WTC11 (cell line): ENCODE measurements at regions not wholly inside any gene's neighbourhood (a gene's known extent, or its start where the extent isn't known, plus 50 kb on each side); places are given as distances from the start of the nearest gene placed in this dataset.

Source experiments
- ATAC-seq: fragments of 200-7000 bp; cut with Tn5 transposase; 2 replicates; pipeline ENCODE4 v1.10.0; 2021; ENCODE audit warnings: mild to moderate bottlenecking, moderate library complexity
- CTCF ChIA-PET: fragments of 300-600 bp; sonication (Branson Sonifier 250); formaldehyde crosslinking; loops from one replicate; lab custom pipeline; 2021; ENCODE audit warnings: antibody characterized with exemption; lab: Charles Lee
- POLR2A ChIA-PET: fragments of 350-600 bp; sonication (Branson Sonifier 250); formaldehyde crosslinking; loops from one replicate; lab custom pipeline; 2021; ENCODE audit warnings: antibody characterized with exemption; lab: Charles Lee
- DNase-seq: peaks from one replicate; pipeline ENCODE4 v3.0.0; 2021; ENCODE audit warnings: low spot score
- H3K27ac Mint-ChIP-seq: 2 replicates; pipeline ENCODE4 v1.8.0; 2021; ENCODE audit warnings: mixed read lengths
- H3K27me3 Mint-ChIP-seq: 2 replicates; pipeline ENCODE4 v1.8.0; 2021; ENCODE audit warnings: low read depth, mild to moderate bottlenecking, moderate library complexity, mixed read lengths
- H3K36me3 Mint-ChIP-seq: 2 replicates; pipeline ENCODE4 v1.8.0; 2021; ENCODE audit warnings: mixed read lengths
- H3K4me1 Mint-ChIP-seq: 2 replicates; pipeline ENCODE4 v1.8.0; 2022; ENCODE audit warnings: mixed read lengths
- H3K4me3 Mint-ChIP-seq: 2 replicates; pipeline ENCODE4 v1.8.0; 2021; ENCODE audit warnings: mild to moderate bottlenecking, moderate library complexity, mixed read lengths
- H3K9me3 Mint-ChIP-seq: 2 replicates; pipeline ENCODE4 v1.8.0; 2021; ENCODE audit warnings: mixed read lengths
- AR ChIP-seq: fragments of 250-450 bp; sonication (Bioruptor Pico); IDR thresholded peaks from 2 replicates; pipeline ENCODE4 v1.9.0; 2021; ENCODE audit warnings: mild to moderate bottlenecking
- ATF2 ChIP-seq: sonication (generic); formaldehyde crosslinking; IDR thresholded peaks from 2 replicates; pipeline ENCODE4 v1.8.1; 2022; ENCODE audit warnings: low read depth, missing genetic modification reagents, borderline replicate concordance
- ATF3 ChIP-seq: sonication (generic); formaldehyde crosslinking; conservative IDR thresholded peaks from 2 replicates; pipeline ENCODE4 v1.8.1; 2022; ENCODE audit warnings: mild to moderate bottlenecking, missing genetic modification reagents
- ATF6 ChIP-seq: sonication (generic); formaldehyde crosslinking; IDR thresholded peaks from 2 replicates; pipeline ENCODE4 v1.8.1; 2023; ENCODE audit warnings: mild to moderate bottlenecking, missing genetic modification reagents
- CREB1 ChIP-seq: sonication (generic); formaldehyde crosslinking; IDR thresholded peaks from 2 replicates; pipeline ENCODE4 v1.8.0; 2023; ENCODE audit warnings: mild to moderate bottlenecking, missing genetic modification reagents
- CREM ChIP-seq: sonication (generic); formaldehyde crosslinking; IDR thresholded peaks from 2 replicates; pipeline ENCODE4 v1.8.1; 2022; ENCODE audit warnings: mild to moderate bottlenecking, missing genetic modification reagents, moderate library complexity
- E2F1 ChIP-seq: sonication (generic); formaldehyde crosslinking; IDR thresholded peaks from 2 replicates; pipeline ENCODE4 v1.8.0; 2022; ENCODE audit warnings: mild to moderate bottlenecking, missing genetic modification reagents
- E2F4 ChIP-seq: sonication (generic); formaldehyde crosslinking; IDR thresholded peaks from 2 replicates; pipeline ENCODE4 v1.8.1; 2022; ENCODE audit warnings: low read depth, mild to moderate bottlenecking, moderate library complexity, missing genetic modification reagents, borderline replicate concordance
- ESRRA ChIP-seq: sonication (generic); formaldehyde crosslinking; IDR thresholded peaks from 2 replicates; pipeline ENCODE4 v1.8.1; 2022; ENCODE audit warnings: mild to moderate bottlenecking, missing genetic modification reagents, borderline replicate concordance
- ETV6 ChIP-seq: sonication (generic); formaldehyde crosslinking; IDR thresholded peaks from 2 replicates; pipeline ENCODE4 v1.8.1; 2022; ENCODE audit warnings: mild to moderate bottlenecking, missing genetic modification reagents
- JUN ChIP-seq: sonication (generic); formaldehyde crosslinking; IDR thresholded peaks from 2 replicates; pipeline ENCODE4 v1.8.0; 2023; ENCODE audit warnings: mild to moderate bottlenecking, missing genetic modification reagents
- NFYB ChIP-seq: sonication (generic); formaldehyde crosslinking; conservative IDR thresholded peaks from 2 replicates; pipeline ENCODE4 v1.8.0; 2022; ENCODE audit warnings: low read depth, missing genetic modification reagents
- NR1H2 ChIP-seq: sonication (generic); formaldehyde crosslinking; IDR thresholded peaks from 2 replicates; pipeline ENCODE4 v1.9.0; 2021; ENCODE audit warnings: mild to moderate bottlenecking, moderate library complexity, missing genetic modification reagents
- STAT6 ChIP-seq: sonication (generic); formaldehyde crosslinking; conservative IDR thresholded peaks from 2 replicates; pipeline ENCODE4 v1.8.1; 2023; ENCODE audit warnings: mild to moderate bottlenecking, low read depth, missing genetic modification reagents, moderate library complexity
- TEAD1 ChIP-seq: sonication (generic); formaldehyde crosslinking; IDR thresholded peaks from 2 replicates; pipeline ENCODE4 v1.8.0; 2022; ENCODE audit warnings: mild to moderate bottlenecking, missing genetic modification reagents
- TEAD4 ChIP-seq: sonication (generic); formaldehyde crosslinking; IDR thresholded peaks from 2 replicates; pipeline ENCODE4 v1.8.0; 2022; ENCODE audit warnings: mild to moderate bottlenecking, missing genetic modification reagents
- ZNF671 ChIP-seq: fragments of 250-450 bp; sonication (Bioruptor Pico); IDR thresholded peaks from 2 replicates; pipeline ENCODE4 v1.8.0; 2021; ENCODE audit warnings: mild to moderate bottlenecking

GRCh38 chr10:78389419-78389818, 355.8 kb downstream of the RPS24 start (continued):
- TF ChIP-seq ATF6 (CRISPR knock-in tag) (no peak), JUN (CRISPR knock-in tag) (no peak)

GRCh38 chr10:78390051-78390450, 356.4 kb downstream of the RPS24 start:
- no peaks in the 10 kb centered on the region for H3K9me3 Mint-ChIP-seq
- TF ChIP-seq ZNF671 (no peak), CREM (CRISPR knock-in tag) (no peak), ATF2 (CRISPR knock-in tag) (no peak), ATF3 (CRISPR knock-in tag) (no peak), ETV6 (no peak)
- ChIA-PET POLR2A (no interaction called here), CTCF (no interaction called here)
- no peaks in the 10 kb centered on the region for H3K27me3 Mint-ChIP-seq
- no peaks in the 10 kb centered on the region for H3K4me1 Mint-ChIP-seq
- no peak overlapping the region for H3K27ac Mint-ChIP-seq
- DNase-seq: no peak
- no peak overlapping the region for H3K4me3 Mint-ChIP-seq
- no peaks in the 10 kb centered on the region for H3K36me3 Mint-ChIP-seq
- ATAC-seq: no peak

GRCh38 chr10:78390817-78391216, 357.2 kb downstream of the RPS24 start:
- no peaks in the 10 kb centered on the region for H3K36me3 Mint-ChIP-seq
- H3K4me3 Mint-ChIP-seq: no peak overlapping the region
- H3K4me1 Mint-ChIP-seq: no peaks in the 10 kb centered on the region
- no peaks in the 10 kb centered on the region for H3K9me3 Mint-ChIP-seq
- ATAC-seq (no peak), DNase-seq (no peak)
- H3K27me3 Mint-ChIP-seq: no peaks in the 10 kb centered on the region
- POLR2A ChIA-PET: no interaction called here
- H3K27ac Mint-ChIP-seq: no peak overlapping the region
- CTCF ChIA-PET: no interaction called here
- TF ChIP-seq TEAD1 (CRISPR knock-in tag) (no peak), CREB1 (CRISPR knock-in tag) (no peak), E2F1 (no peak), ESRRA (no peak), STAT6 (no peak), TEAD4 (no peak), ATF2 (CRISPR knock-in tag) (no peak), E2F4 (CRISPR knock-in tag) (no peak), NR1H2 (CRISPR knock-in tag) (no peak), AR (CRISPR knock-in tag) (no peak), NFYB (CRISPR knock-in tag) (no peak)
